ENCODE measurements at regions not wholly inside any gene's neighbourhood (a gene's known extent, or its start where the extent isn't known, plus 50 kb on each side); places are given as distances from the start of the nearest gene placed in this dataset.

DNA sequence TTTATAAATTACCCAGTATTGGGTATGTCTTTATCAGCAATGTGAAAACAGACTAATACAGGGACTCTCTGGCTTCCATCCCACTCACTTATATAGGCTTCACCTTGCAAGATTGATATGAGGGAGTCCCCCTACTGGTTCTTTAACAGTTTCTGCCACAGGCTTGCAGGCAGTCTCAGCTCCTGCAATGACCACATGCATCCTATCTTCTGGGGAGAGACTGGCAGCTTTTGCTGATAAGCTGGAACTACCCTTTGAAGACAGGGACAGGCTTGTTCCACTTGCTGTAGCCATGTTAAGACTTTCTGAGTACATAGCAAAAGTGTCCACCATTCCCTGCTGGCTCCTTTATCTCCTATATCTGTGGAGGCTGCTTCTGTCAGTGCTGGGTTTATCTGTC is 531.7 kb upstream of the FLRT2 start:
- H2AFZ ChIP-seq (ENCODE audit: low read depth, low read length): no peak overlapping the region
- H3K9ac ChIP-seq (replicated peaks; ENCODE audit: extremely low read depth, insufficient read depth, low read length): no peak overlapping the region
- no peaks in the 10 kb centered on the region for H3K9me3 ChIP-seq (replicated peaks; ENCODE audit: control insufficient read depth, insufficient read depth, low read length)
- H3K4me3 ChIP-seq (replicated peaks in 1 of 3; ENCODE audit: insufficient read depth in 1 of 3, low read depth in 1 of 3, low read length in 3 of 3): no peak overlapping the region
- no peak for DNase-seq (ENCODE audit: low read depth, low spot score)
- H4K20me1 ChIP-seq (replicated peaks; ENCODE audit: control insufficient read depth, extremely low read depth, insufficient read depth, low read length): no peaks in the 10 kb centered on the region
- H3K27ac ChIP-seq (ENCODE audit: insufficient read depth, low read depth, low read length): no peak overlapping the region
- no peaks in the 10 kb centered on the region for H3K36me3 ChIP-seq (ENCODE audit: control insufficient read depth in 2 of 2, extremely low read depth in 1 of 2, insufficient read depth in 2 of 2, low read length in 2 of 2)
- BruUV-seq (replicated peaks): no TSS peak
- intact Hi-C loops (cut with micrococcal nuclease) (no loop called here), dilution Hi-C loops (cut with MboI; ENCODE audit: extremely low pct_ligation_motif_present, low sequenced_read_pairs) (no loop called here)
- FAIRE-seq: no peak
- no peaks in the 10 kb centered on the region for H3K9me1 ChIP-seq (replicated peaks; ENCODE audit: control insufficient read depth, extremely low read depth, insufficient read depth, low read length)
- no peak for TF ChIP-seq POLR2AphosphoS5 (IDR thresholded peaks at IDR 0.05; ENCODE audit: insufficient read depth, low read depth, low read length)
- TF ChIP-seq, protein P1, sequence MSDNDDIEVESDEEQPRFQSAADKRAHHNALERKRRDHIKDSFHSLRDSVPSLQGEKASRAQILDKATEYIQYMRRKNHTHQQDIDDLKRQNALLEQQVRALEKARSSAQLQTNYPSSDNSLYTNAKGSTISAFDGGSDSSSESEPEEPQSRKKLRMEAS (IDR thresholded peaks at IDR 0.05; ENCODE audit: insufficient read depth, insufficient read length): no peak
- TF ChIP-seq, protein P2, sequence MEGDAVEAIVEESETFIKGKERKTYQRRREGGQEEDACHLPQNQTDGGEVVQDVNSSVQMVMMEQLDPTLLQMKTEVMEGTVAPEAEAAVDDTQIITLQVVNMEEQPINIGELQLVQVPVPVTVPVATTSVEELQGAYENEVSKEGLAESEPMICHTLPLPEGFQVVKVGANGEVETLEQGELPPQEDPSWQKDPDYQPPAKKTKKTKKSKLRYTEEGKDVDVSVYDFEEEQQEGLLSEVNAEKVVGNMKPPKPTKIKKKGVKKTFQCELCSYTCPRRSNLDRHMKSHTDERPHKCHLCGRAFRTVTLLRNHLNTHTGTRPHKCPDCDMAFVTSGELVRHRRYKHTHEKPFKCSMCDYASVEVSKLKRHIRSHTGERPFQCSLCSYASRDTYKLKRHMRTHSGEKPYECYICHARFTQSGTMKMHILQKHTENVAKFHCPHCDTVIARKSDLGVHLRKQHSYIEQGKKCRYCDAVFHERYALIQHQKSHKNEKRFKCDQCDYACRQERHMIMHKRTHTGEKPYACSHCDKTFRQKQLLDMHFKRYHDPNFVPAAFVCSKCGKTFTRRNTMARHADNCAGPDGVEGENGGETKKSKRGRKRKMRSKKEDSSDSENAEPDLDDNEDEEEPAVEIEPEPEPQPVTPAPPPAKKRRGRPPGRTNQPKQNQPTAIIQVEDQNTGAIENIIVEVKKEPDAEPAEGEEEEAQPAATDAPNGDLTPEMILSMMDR (IDR thresholded peaks at IDR 0.05; ENCODE audit: extremely low read depth in 1 of 2, insufficient read depth in 1 of 2, low read depth in 1 of 2, low read length in 2 of 2): no peak
- no peak for TF ChIP-seq EZH2 (IDR thresholded peaks at IDR 0.05; ENCODE audit: borderline replicate concordance, low read depth, low read length, severe bottlenecking)
- TF ChIP-seq JUN (IDR thresholded peaks at IDR 0.05; ENCODE audit: borderline replicate concordance, insufficient read depth, insufficient read length, low read depth): no peak
- no peak for TF ChIP-seq GATA2 (IDR thresholded peaks at IDR 0.05; ENCODE audit: insufficient read depth, insufficient read length, low read depth, low read length)
- no peak for TF ChIP-seq MYC (IDR thresholded peaks at IDR 0.05; ENCODE audit: low read depth, low read length)
- no peak for TF ChIP-seq FOS (IDR thresholded peaks at IDR 0.05; ENCODE audit: borderline replicate concordance, insufficient read depth, low read length)
- no peak for TF ChIP-seq POLR2A (IDR thresholded peaks at IDR 0.05; ENCODE audit: low read depth, low read length)
- ChIA-PET POLR2A (no interaction called here), CTCF (no interaction called here)
- H3K4me1 ChIP-seq (ENCODE audit: control insufficient read depth, extremely low read depth, insufficient read depth, low read length): no peaks in the 10 kb centered on the region
- no peak overlapping the region for H3K4me2 ChIP-seq (ENCODE audit: insufficient read depth, low read length)
- H3K27me3 ChIP-seq (ENCODE audit: control insufficient read depth in 2 of 2, insufficient read depth in 2 of 2, low read length in 2 of 2): no peaks in the 10 kb centered on the region
- H3K79me2 ChIP-seq (ENCODE audit: control insufficient read depth, insufficient read depth, low read length): no peaks in the 10 kb centered on the region
